ENCODE measurements at regions not wholly inside any gene's neighbourhood (a gene's known extent, or its start where the extent isn't known, plus 50 kb on each side); places are given as distances from the start of the nearest gene placed in this dataset.
A peak's percentile ranks its signal among the peaks of the same experiment; 100 is the strongest.

- DNase-seq (no peak), ATAC-seq (peak; percentile 75 to 85)
- no peak overlapping the region for H3K4me3 ChIP-seq
- H3K27ac ChIP-seq: no peak overlapping the region
- peaks cover 15% of the 10 kb centered on the region for H3K4me1 ChIP-seq
- no peaks in the 10 kb centered on the region for H3K27me3 ChIP-seq (ENCODE audit: low read depth)
- intact Hi-C loops (cut with DNase I): loop anchor here (5.0 kb wide), 2 partner anchors 312 to 413 kb away; no protein-coding TSS in a partner anchor
- no peaks in the 10 kb centered on the region for H3K9me3 ChIP-seq
- H3K36me3 ChIP-seq: no peaks in the 10 kb centered on the region
- TF ChIP-seq CTCF (IDR thresholded peaks at IDR 0.05): peak; percentile 60
These were observed 209.2 kb upstream of the ZPLD1 start for GRCh38 chr3:102225407-102226132.

- intact Hi-C loops (cut with DNase I): loop anchor here (5.0 kb wide), 2 partner anchors 311 to 414 kb away; no protein-coding TSS in a partner anchor
- no peaks in the 10 kb centered on the region for H3K9me3 ChIP-seq
- no peak overlapping the region for H3K27ac ChIP-seq
- no peak overlapping the region for H3K4me3 ChIP-seq
- peaks cover 15% of the 10 kb centered on the region for H3K4me1 ChIP-seq
- TF ChIP-seq CTCF (IDR thresholded peaks at IDR 0.05): no peak
- H3K36me3 ChIP-seq: no peaks in the 10 kb centered on the region
- no peak for ATAC-seq
- no peaks in the 10 kb centered on the region for H3K27me3 ChIP-seq (ENCODE audit: low read depth)
- no peak for DNase-seq
These were observed 208.4 kb upstream of the ZPLD1 start for GRCh38 chr3:102226463-102226862.

GRCh38 chr3:102229062-102229655 lies 205.7 kb upstream of the ZPLD1 start:
- TF ChIP-seq CTCF (IDR thresholded peaks at IDR 0.05): peak; percentile 97
- H3K27me3 ChIP-seq (ENCODE audit: low read depth): no peaks in the 10 kb centered on the region
- H3K36me3 ChIP-seq: no peaks in the 10 kb centered on the region
- H3K4me3 ChIP-seq: no peak overlapping the region
- H3K9me3 ChIP-seq: no peaks in the 10 kb centered on the region
- ATAC-seq (peak; percentile 73 to 85), DNase-seq (peak; percentile 59)
- no peak overlapping the region for H3K27ac ChIP-seq
- intact Hi-C loops (cut with DNase I): loop anchor here (5.0 kb wide), 2 partner anchors 308 to 417 kb away; no protein-coding TSS in a partner anchor
- peaks cover 8% of the 10 kb centered on the region for H3K4me1 ChIP-seq

- H3K9me3 ChIP-seq: no peaks in the 10 kb centered on the region
- no peaks in the 10 kb centered on the region for H3K36me3 ChIP-seq
- TF ChIP-seq CTCF (IDR thresholded peaks at IDR 0.05): no peak
- intact Hi-C loops (cut with DNase I): no loop called here
- no peaks in the 10 kb centered on the region for H3K27me3 ChIP-seq (ENCODE audit: low read depth)
- DNase-seq (no peak), ATAC-seq (no peak)
- no peak overlapping the region for H3K27ac ChIP-seq
- H3K4me1 ChIP-seq: no peaks in the 10 kb centered on the region
- H3K4me3 ChIP-seq: no peak overlapping the region
These were observed 204.8 kb upstream of the ZPLD1 start for GRCh38 chr3:102230057-102230456.

- DNase-seq: no peak
- Histone ChIP-seq H3K4me3 (no peak overlapping the region), H3K27ac (no peak overlapping the region), H3K4me1 (no peaks in the 10 kb centered on the region), H3K36me3 (no peaks in the 10 kb centered on the region), H3K9me3 (no peaks in the 10 kb centered on the region), H3K27me3 (ENCODE audit: low read depth) (no peaks in the 10 kb centered on the region)
- no peak for ATAC-seq
- intact Hi-C loops (cut with DNase I): no loop called here
- TF ChIP-seq CTCF (IDR thresholded peaks at IDR 0.05): no peak
These were observed 200.9 kb upstream of the ZPLD1 start for GRCh38 chr3:102233881-102234280.
